HG02884 (cell line): ENCODE measurements at regions not wholly inside any gene's neighbourhood (a gene's known extent, or its start where the extent isn't known, plus 50 kb on each side); places are given as distances from the start of the nearest gene placed in this dataset.

Experiments used
- ATAC-seq: cut with Tn5 transposase; IDR thresholded peaks from one replicate; pipeline ENCODE4 v1.9.1; 2021; ENCODE audit warnings: mild to moderate bottlenecking, moderate library complexity; ENCODE audit not compliant: unreplicated experiment

DNA sequence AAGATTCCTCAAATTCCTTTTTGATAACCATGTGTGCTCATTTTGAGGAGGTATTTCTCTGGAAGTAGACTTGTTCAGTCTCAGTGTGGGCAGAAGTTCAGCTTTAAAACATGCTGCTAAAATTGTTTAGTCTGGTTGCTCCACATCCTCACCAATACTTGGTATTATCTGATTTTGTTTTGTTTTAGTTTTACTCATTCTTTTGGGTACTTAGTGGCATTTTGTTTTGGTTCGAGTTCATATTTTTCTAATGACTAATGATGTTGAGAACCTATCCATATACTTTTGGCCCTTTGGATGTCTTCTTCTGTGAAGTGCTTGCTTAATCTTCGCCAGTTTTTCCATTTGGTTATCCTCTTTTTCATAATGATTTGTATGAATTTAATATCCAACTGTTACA is 694.2 kb upstream of the FZD8 start:
- ATAC-seq, result no peak

- no peak for ATAC-seq
Measured at GRCh38 chr10:36333446-36333845, 691.4 kb upstream of the FZD8 start.

- ATAC-seq, result no peak
Measured at GRCh38 chr10:36332926-36333325, 690.8 kb upstream of the FZD8 start.

DNA sequence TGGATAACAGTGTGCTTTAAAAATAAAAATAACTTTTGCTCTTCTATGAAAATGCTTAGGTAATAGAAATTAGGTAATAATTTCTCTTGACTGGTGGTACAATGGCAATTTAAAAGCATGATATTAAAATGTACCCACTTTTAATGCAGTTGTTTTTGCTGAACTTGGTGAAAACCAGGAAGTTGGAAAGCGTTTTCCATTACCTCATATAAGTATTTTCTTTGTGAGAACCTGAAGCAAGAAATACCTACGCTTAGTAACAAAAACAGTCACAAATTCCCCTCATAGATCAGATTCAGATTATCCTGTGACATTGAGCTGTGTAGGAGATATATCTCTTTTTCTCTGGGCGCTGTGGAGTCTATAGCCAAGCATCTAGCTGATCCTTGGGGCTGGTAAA is 689.0 kb upstream of the FZD8 start:
- ATAC-seq, result no peak

- ATAC-seq, result no peak
Measured at GRCh38 chr10:36325815-36326214, 683.7 kb upstream of the FZD8 start.

GRCh38 chr10:36324831-36325230 is 682.7 kb upstream of the FZD8 start:
- ATAC-seq, result no peak

DNA sequence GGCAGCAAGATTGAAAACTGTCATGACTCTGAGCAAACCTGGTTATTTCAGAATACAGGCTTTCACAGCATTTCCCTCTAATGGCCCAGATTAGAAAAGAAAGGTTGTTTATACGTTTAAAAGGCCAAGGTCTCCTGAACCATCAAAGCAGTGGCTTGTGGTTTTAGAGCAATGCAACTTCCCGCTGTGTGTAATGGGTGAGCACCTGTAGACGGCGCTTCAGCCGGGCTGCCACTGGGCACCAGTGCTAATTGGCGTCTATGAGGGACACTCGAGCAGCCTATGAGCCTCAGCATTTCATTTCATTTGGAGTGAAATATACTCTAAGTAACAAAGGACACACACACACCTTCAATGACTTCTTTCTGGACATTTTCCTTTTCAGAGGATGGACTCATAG is 671.0 kb upstream of the FZD8 start:
- no peak for ATAC-seq

DNA sequence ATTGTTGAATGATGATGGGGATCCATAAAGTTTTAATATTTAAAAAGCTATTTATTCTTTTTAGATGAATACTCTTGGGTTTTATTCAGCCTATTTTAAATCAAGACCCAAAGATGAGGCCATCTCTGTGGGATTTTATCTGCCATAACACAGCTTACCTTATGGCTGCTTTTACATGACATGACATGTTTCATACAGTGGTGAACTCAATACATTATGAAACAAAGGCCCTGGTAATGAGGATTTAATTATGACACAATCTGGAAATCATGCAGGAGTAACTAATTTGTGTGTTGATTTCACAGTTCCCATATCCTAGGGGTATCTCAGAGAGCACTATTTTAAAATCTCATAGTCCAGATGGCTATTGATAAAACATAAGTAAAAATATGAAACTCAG is 661.8 kb upstream of the FZD8 start:
- no peak for ATAC-seq

- ATAC-seq, result no peak
Measured at GRCh38 chr10:36302086-36302485, 660.0 kb upstream of the FZD8 start.

- ATAC-seq, result no peak
Measured at GRCh38 chr10:36301539-36301938, 659.4 kb upstream of the FZD8 start.

GRCh38 chr10:36301139-36301538 is 659.0 kb upstream of the FZD8 start:
- ATAC-seq, result no peak

- ATAC-seq, result no peak
Measured at GRCh38 chr10:36283827-36284226, 641.7 kb upstream of the FZD8 start.

DNA sequence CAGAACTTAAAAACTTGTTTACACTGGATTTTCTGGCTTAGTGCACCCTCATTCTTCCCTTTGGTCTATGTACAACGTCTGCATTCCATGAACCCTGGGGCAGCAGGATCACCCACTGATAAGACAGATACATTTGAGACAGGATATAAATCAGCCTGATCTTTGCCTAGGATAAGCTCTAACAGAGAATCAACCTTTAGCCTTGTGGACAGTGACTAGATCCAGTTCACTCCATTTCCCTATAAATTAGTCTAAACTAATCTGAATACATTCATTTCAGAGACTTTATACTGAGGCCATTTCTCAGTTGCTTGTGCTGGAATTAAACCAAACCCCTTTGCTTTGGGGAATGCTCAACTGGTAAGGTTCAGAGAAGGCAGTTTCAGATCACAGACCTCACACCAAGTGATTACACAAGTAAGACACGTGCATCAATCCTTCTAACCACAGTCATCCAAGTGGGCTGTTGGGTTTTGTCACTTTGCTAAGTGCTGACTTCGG is 639.8 kb upstream of the FZD8 start:
- no peak for ATAC-seq

DNA sequence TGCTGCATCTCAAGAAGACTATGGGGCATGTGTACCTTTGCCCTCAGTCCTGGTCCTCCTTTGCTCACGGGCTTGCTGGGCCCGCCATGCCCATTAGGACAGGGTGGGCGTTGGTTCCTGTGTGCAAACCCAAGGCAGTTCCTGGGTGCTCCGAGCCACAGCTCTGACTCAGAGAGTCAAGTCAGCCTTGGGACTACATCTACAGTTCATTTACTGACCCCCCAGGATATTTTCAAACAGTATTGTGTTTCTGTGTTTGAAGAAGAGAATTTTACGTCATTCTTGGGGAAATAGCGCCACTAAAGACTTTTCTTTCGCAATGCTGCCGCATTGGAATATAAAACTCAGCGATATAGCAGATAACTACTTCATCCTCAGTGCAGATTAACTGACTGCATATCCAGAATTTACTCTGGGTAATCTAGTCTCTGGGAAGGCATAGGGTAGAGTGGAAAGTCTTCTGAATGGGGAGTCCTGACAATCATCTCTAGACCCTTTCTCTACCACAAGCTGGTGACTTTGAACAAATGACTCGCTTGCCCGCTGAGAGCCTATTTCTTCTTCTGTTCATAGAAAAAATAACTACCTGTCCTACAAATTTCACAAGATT is 638.9 kb upstream of the FZD8 start:
- ATAC-seq, result no peak

DNA sequence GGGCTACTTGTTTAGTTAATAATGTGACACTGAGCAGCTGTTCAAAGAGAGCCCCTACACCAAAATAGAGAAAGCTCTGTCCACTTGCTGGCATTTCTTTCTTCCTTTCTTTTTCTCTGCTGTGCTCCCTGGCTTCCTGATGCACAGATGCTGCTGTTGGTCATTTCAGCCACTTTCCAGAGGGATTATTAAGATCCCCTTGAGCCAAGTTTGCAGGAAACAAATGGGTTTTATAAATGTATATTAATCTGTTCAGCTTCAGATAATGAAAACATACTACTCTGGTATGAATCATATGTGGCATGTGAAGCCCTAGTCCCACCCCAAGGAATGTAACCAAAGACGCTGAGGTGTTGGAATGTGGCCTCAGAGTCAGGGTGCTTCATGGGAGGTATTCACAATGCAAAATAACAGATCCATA is 638.2 kb upstream of the FZD8 start:
- ATAC-seq, result no peak

DNA sequence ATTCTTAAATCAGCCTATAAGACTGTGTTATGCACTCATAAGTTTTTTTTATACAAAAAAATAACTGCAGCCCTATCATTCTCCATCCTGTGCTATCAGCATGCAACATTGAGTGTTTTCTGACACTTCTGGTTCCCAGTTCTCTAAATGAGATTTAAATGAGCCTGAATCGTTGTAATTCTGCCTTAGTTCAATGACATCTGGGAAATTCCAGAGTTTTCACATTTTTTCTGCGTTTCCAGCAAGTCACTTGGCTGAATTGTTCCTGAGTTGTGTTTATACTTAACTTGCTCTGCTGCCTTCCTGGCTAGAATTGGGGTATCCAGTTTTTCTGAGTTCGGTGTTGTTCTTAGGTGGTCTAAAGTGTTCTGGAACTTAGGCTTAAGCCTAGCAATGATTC is 636.1 kb upstream of the FZD8 start:
- no peak for ATAC-seq

DNA sequence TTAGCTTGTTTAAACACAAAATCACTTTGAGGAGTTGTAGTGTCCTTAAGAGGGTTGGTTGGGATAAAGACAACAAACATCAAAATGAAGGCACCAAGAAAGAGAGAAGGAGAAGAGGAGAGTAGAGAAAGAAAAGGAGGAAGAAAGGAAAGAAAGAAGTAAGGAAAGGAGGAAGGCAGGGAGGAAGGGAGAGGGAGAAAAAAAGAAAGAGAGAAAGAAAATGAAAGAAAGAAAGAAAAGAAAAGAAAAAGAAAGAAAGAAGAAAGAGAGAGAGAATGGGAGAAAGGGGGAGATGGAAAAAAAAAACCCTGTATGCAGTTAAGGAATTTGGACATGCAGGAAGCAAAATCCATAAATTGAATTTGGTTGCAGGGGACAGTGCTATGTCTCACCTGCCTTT is 635.4 kb upstream of the FZD8 start:
- ATAC-seq, result no peak

GRCh38 chr10:36271627-36272340 is 629.7 kb upstream of the FZD8 start:
- no peak for ATAC-seq

- no peak for ATAC-seq
Measured at GRCh38 chr10:36269222-36269621, 627.1 kb upstream of the FZD8 start.

DNA sequence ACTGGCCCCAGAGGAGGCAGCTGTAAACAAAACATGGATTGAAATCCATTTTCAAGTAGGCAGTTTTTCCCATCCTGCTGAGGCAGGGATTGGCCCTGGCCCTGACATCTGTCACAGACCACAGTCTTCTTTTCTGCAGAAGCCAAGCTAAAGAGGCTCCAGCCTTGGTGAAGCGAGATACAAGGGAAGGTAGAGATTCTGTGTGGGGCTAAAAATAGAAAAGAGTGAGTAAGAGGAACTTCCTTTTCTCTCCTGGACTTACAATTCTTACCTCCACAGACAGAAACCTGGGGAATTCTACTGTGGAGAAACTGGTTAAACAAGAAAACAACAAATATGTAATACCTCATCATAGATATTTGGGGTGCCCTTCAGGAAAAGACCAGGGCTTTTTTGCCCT is 624.8 kb upstream of the FZD8 start:
- no peak for ATAC-seq

DNA sequence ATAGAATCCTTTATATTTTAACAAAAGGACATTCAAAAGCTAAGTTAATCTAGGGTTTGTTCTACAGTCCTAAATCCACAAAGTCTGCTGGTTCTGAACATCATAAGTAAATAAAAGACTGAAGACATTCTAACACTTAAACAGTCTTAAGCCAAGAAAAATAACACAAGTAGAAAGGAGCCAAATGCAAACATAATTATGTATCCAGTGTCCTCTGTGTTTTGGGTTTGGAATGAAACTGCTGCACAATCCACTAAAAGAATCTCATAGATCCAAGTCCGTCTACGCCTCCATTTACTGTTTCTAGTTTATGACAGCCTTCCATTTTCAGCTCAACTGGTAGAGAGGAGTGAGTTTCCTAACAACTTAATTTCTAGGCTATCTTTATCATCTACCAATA is 623.6 kb upstream of the FZD8 start:
- no peak for ATAC-seq

- no peak for ATAC-seq
Measured at GRCh38 chr10:36263871-36264270, 621.8 kb upstream of the FZD8 start.

GRCh38 chr10:36256948-36257356 is 614.9 kb upstream of the FZD8 start:
- no peak for ATAC-seq
